WTC11 (cell line): ENCODE measurements at regions not wholly inside any gene's neighbourhood (a gene's known extent, or its start where the extent isn't known, plus 50 kb on each side); places are given as distances from the start of the nearest gene placed in this dataset.

Source experiments
- CREM ChIP-seq: sonication (generic); formaldehyde crosslinking; IDR thresholded peaks from 2 replicates; pipeline ENCODE4 v1.8.1; 2022; ENCODE audit warnings: mild to moderate bottlenecking, missing genetic modification reagents, moderate library complexity
- ESRRA ChIP-seq: sonication (generic); formaldehyde crosslinking; IDR thresholded peaks from 2 replicates; pipeline ENCODE4 v1.8.1; 2022; ENCODE audit warnings: mild to moderate bottlenecking, missing genetic modification reagents, borderline replicate concordance
- NR3C1 ChIP-seq: sonication (generic); formaldehyde crosslinking; conservative IDR thresholded peaks from 2 replicates; pipeline ENCODE4 v1.8.1; 2023; ENCODE audit warnings: low read depth, mild to moderate bottlenecking, missing genetic modification reagents
- RELA ChIP-seq: sonication (generic); formaldehyde crosslinking; IDR thresholded peaks from 2 replicates; pipeline ENCODE4 v1.8.1; 2022; ENCODE audit warnings: missing genetic modification reagents, mild to moderate bottlenecking, borderline replicate concordance
- TEAD4 ChIP-seq: sonication (generic); formaldehyde crosslinking; IDR thresholded peaks from 2 replicates; pipeline ENCODE4 v1.8.0; 2022; ENCODE audit warnings: mild to moderate bottlenecking, missing genetic modification reagents
- ZNF138 ChIP-seq: sonication (generic); formaldehyde crosslinking; conservative IDR thresholded peaks from 2 replicates; pipeline ENCODE4 v1.8.1; 2022; ENCODE audit warnings: mild to moderate bottlenecking, moderate library complexity, missing genetic modification reagents
- TF ChIP-seq, protein P1 (sequence below): fragments of 200-600 bp; IDR thresholded peaks from 2 replicates; pipeline ENCODE4 v1.8.0; 2022; ENCODE audit warnings: antibody characterized with exemption
- TF ChIP-seq, protein P2 (sequence below): sonication (generic); formaldehyde crosslinking; IDR thresholded peaks from 2 replicates; pipeline ENCODE4 v1.8.1; 2022; ENCODE audit warnings: low read depth, missing genetic modification reagents, borderline replicate concordance
- TF ChIP-seq, protein P3 (sequence below): sonication (generic); formaldehyde crosslinking; IDR thresholded peaks from 2 replicates; pipeline ENCODE4 v1.8.1; 2022; ENCODE audit warnings: low read depth, mild to moderate bottlenecking, moderate library complexity, missing genetic modification reagents, borderline replicate concordance
- TF ChIP-seq, protein P4 (sequence below): sonication (generic); formaldehyde crosslinking; IDR thresholded peaks from 2 replicates; pipeline ENCODE4 v1.8.0; 2022; ENCODE audit warnings: mild to moderate bottlenecking, missing genetic modification reagents
- TF ChIP-seq, protein P5 (sequence below): sonication (generic); formaldehyde crosslinking; IDR thresholded peaks from 2 replicates; pipeline ENCODE4 v1.8.0; 2022; ENCODE audit warnings: missing genetic modification reagents
- TF ChIP-seq, protein P6 (sequence below): sonication (generic); formaldehyde crosslinking; IDR thresholded peaks from 2 replicates; pipeline ENCODE4 v1.8.0; 2023; ENCODE audit warnings: missing genetic modification reagents
- TF ChIP-seq, protein P7 (sequence below): sonication (generic); formaldehyde crosslinking; IDR thresholded peaks from 2 replicates; pipeline ENCODE4 v1.8.1; 2022; ENCODE audit warnings: mild to moderate bottlenecking, moderate library complexity, missing genetic modification reagents

DNA sequence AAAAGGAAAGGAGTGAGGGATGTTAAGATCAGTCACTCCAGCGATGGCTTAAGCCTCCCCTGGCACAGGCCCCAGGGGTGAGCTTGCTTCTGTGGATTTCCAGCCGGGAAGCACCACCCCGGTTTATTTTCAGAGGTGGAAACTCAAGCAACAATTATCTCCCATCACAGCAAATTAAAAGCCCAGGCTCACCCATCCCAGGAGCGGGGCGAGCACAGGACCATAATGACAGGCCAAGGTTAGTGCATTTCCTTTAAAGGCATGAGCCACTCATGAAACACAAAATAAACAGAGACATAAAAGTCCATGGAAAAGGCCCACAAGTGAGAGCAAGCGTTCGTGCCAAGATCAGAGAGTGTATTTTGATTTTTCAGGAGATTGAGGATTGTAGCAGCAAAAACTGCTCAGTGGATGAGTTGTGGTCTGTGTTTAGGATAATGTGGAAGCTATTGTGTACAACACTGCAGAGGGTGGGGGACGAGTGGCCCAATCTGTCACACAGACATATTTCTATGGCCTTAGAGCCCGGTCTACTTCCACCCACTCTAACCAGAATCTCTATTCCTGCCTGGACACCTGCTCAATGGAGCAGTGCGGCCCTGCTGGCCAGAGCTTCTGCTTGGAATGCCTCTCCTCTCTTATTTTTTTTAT is 111.4 kb upstream of the CDC42EP3 start:
- TF ChIP-seq, protein P1, sequence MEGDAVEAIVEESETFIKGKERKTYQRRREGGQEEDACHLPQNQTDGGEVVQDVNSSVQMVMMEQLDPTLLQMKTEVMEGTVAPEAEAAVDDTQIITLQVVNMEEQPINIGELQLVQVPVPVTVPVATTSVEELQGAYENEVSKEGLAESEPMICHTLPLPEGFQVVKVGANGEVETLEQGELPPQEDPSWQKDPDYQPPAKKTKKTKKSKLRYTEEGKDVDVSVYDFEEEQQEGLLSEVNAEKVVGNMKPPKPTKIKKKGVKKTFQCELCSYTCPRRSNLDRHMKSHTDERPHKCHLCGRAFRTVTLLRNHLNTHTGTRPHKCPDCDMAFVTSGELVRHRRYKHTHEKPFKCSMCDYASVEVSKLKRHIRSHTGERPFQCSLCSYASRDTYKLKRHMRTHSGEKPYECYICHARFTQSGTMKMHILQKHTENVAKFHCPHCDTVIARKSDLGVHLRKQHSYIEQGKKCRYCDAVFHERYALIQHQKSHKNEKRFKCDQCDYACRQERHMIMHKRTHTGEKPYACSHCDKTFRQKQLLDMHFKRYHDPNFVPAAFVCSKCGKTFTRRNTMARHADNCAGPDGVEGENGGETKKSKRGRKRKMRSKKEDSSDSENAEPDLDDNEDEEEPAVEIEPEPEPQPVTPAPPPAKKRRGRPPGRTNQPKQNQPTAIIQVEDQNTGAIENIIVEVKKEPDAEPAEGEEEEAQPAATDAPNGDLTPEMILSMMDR: no peak
- TF ChIP-seq TEAD4 (CRISPR knock-in tag): no peak
- TF ChIP-seq, protein P2, sequence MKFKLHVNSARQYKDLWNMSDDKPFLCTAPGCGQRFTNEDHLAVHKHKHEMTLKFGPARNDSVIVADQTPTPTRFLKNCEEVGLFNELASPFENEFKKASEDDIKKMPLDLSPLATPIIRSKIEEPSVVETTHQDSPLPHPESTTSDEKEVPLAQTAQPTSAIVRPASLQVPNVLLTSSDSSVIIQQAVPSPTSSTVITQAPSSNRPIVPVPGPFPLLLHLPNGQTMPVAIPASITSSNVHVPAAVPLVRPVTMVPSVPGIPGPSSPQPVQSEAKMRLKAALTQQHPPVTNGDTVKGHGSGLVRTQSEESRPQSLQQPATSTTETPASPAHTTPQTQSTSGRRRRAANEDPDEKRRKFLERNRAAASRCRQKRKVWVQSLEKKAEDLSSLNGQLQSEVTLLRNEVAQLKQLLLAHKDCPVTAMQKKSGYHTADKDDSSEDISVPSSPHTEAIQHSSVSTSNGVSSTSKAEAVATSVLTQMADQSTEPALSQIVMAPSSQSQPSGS (CRISPR knock-in tag): no peak
- no peak for TF ChIP-seq RELA (CRISPR knock-in tag)
- TF ChIP-seq ZNF138 (CRISPR knock-in tag): no peak
- TF ChIP-seq, protein P3, sequence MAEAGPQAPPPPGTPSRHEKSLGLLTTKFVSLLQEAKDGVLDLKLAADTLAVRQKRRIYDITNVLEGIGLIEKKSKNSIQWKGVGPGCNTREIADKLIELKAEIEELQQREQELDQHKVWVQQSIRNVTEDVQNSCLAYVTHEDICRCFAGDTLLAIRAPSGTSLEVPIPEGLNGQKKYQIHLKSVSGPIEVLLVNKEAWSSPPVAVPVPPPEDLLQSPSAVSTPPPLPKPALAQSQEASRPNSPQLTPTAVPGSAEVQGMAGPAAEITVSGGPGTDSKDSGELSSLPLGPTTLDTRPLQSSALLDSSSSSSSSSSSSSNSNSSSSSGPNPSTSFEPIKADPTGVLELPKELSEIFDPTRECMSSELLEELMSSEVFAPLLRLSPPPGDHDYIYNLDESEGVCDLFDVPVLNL: no peak
- no peak for TF ChIP-seq ESRRA
- TF ChIP-seq CREM: no peak
- TF ChIP-seq, protein P4, sequence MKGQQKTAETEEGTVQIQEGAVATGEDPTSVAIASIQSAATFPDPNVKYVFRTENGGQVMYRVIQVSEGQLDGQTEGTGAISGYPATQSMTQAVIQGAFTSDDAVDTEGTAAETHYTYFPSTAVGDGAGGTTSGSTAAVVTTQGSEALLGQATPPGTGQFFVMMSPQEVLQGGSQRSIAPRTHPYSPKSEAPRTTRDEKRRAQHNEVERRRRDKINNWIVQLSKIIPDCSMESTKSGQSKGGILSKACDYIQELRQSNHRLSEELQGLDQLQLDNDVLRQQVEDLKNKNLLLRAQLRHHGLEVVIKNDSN (CRISPR knock-in tag): no peak
- TF ChIP-seq, protein P5, sequence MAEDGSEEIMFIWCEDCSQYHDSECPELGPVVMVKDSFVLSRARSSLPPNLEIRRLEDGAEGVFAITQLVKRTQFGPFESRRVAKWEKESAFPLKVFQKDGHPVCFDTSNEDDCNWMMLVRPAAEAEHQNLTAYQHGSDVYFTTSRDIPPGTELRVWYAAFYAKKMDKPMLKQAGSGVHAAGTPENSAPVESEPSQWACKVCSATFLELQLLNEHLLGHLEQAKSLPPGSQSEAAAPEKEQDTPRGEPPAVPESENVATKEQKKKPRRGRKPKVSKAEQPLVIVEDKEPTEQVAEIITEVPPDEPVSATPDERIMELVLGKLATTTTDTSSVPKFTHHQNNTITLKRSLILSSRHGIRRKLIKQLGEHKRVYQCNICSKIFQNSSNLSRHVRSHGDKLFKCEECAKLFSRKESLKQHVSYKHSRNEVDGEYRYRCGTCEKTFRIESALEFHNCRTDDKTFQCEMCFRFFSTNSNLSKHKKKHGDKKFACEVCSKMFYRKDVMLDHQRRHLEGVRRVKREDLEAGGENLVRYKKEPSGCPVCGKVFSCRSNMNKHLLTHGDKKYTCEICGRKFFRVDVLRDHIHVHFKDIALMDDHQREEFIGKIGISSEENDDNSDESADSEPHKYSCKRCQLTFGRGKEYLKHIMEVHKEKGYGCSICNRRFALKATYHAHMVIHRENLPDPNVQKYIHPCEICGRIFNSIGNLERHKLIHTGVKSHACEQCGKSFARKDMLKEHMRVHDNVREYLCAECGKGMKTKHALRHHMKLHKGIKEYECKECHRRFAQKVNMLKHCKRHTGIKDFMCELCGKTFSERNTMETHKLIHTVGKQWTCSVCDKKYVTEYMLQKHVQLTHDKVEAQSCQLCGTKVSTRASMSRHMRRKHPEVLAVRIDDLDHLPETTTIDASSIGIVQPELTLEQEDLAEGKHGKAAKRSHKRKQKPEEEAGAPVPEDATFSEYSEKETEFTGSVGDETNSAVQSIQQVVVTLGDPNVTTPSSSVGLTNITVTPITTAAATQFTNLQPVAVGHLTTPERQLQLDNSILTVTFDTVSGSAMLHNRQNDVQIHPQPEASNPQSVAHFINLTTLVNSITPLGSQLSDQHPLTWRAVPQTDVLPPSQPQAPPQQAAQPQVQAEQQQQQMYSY (CRISPR knock-in tag): no peak
- no peak for TF ChIP-seq NR3C1 (CRISPR knock-in tag)
- TF ChIP-seq, protein P6, sequence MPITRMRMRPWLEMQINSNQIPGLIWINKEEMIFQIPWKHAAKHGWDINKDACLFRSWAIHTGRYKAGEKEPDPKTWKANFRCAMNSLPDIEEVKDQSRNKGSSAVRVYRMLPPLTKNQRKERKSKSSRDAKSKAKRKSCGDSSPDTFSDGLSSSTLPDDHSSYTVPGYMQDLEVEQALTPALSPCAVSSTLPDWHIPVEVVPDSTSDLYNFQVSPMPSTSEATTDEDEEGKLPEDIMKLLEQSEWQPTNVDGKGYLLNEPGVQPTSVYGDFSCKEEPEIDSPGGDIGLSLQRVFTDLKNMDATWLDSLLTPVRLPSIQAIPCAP (CRISPR knock-in tag): no peak
- TF ChIP-seq, protein P7, sequence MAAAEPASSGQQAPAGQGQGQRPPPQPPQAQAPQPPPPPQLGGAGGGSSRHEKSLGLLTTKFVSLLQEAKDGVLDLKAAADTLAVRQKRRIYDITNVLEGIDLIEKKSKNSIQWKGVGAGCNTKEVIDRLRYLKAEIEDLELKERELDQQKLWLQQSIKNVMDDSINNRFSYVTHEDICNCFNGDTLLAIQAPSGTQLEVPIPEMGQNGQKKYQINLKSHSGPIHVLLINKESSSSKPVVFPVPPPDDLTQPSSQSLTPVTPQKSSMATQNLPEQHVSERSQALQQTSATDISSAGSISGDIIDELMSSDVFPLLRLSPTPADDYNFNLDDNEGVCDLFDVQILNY: no peak
